Ishikawa (cell line): ENCODE measurements at regions not wholly inside any gene's neighbourhood (a gene's known extent, or its start where the extent isn't known, plus 50 kb on each side); places are given as distances from the start of the nearest gene placed in this dataset.

Source experiments
- CEBPB ChIP-seq: IDR thresholded peaks from 2 replicates; pipeline ENCODE4 v1.6.1; 2012
- CREB1 ChIP-seq: IDR thresholded peaks from 2 replicates; pipeline ENCODE4 v1.6.1; 2012; ENCODE audit warnings: low read depth
- EGR1 ChIP-seq: IDR thresholded peaks from 2 replicates; pipeline ENCODE4 v1.6.1; 2012
- EP300 ChIP-seq: IDR thresholded peaks from 2 replicates; pipeline ENCODE4 v1.6.1; 2012; ENCODE audit warnings: borderline replicate concordance
- FOXM1 ChIP-seq: IDR thresholded peaks from 2 replicates; pipeline ENCODE4 v1.6.1; 2012; ENCODE audit warnings: low read depth, borderline replicate concordance
- MAX ChIP-seq: IDR thresholded peaks from 2 replicates; pipeline ENCODE4 v1.6.1; 2012
- NFIC ChIP-seq: IDR thresholded peaks from 2 replicates; pipeline ENCODE4 v1.6.1; 2012
- RAD21 ChIP-seq: IDR thresholded peaks from 2 replicates; pipeline ENCODE4 v1.6.1; 2012; ENCODE audit warnings: low read depth
- REST ChIP-seq: IDR thresholded peaks from 2 replicates; pipeline ENCODE4 v1.6.1; 2012; ENCODE audit warnings: low read depth, mild to moderate bottlenecking
- TAF1 ChIP-seq: IDR thresholded peaks from 2 replicates; pipeline ENCODE4 v1.6.1; 2012; ENCODE audit warnings: low read depth, mild to moderate bottlenecking
- TCF12 ChIP-seq: IDR thresholded peaks from 2 replicates; pipeline ENCODE4 v1.6.1; 2012; ENCODE audit warnings: low read depth
- TEAD4 ChIP-seq: IDR thresholded peaks from 2 replicates; pipeline ENCODE4 v1.6.1; 2012
- USF1 ChIP-seq: IDR thresholded peaks from 2 replicates; pipeline ENCODE4 v1.6.1; 2012
- YY1 ChIP-seq: IDR thresholded peaks from 2 replicates; pipeline ENCODE4 v1.6.1; 2012; ENCODE audit warnings: low read depth
- ZBTB7A ChIP-seq: IDR thresholded peaks from 2 replicates; pipeline ENCODE4 v1.6.1; 2012; ENCODE audit warnings: low read depth

- no peak for TF ChIP-seq TEAD4
- no peak for TF ChIP-seq CREB1
- no peak for TF ChIP-seq YY1
- TF ChIP-seq REST: no peak
- TF ChIP-seq EGR1: no peak
- TF ChIP-seq TCF12: no peak
Measured at GRCh38 chrX:118239178-118239870, 106.6 kb upstream of the WDR44 start.

DNA sequence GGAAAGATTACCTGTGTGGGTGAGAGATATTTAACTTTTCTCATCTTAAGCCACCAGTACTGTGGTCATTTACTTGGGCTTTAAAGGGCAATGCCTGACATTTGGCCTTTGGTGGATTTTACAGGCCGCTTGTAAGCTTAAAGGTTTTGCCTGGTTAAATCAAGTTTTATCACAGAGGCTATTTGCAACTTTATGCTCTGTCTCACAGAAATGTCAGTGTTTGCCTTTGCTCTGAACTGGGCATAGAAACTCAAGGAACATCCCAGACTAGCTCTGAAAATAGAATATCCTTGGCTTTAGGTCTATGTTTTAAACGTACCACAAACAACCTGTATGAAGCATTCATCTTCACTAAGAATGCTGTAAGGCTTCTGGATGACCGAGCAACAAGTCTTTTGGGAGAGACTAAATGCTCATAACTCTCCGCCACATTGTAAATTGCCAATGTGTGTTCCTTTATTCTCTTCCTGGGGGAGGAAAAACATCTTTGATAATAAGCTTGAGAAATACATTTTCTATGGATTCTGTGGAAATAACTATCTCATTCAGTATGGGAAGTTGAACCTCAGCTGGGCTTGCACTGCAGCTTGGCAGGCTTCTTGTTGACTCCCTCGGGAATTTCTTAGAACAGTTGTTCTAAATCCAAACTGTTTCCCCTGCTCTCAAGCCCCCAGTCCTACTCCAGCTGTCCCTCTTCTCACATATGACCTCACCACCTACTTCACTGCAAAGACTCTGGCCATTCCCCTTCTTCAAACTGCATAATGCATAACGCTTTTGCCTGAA lies 105.8 kb upstream of the WDR44 start:
- TF ChIP-seq TAF1: no peak
- TF ChIP-seq TEAD4: no peak
- no peak for TF ChIP-seq CEBPB
- TF ChIP-seq USF1: no peak
- TF ChIP-seq NFIC: no peak
- TF ChIP-seq YY1: no peak
- TF ChIP-seq MAX: no peak
- no peak for TF ChIP-seq REST
- no peak for TF ChIP-seq RAD21
- TF ChIP-seq ZBTB7A: no peak
- no peak for TF ChIP-seq EGR1
- TF ChIP-seq EP300: no peak
- TF ChIP-seq FOXM1: no peak
- TF ChIP-seq TCF12: no peak
- TF ChIP-seq CREB1: no peak

DNA sequence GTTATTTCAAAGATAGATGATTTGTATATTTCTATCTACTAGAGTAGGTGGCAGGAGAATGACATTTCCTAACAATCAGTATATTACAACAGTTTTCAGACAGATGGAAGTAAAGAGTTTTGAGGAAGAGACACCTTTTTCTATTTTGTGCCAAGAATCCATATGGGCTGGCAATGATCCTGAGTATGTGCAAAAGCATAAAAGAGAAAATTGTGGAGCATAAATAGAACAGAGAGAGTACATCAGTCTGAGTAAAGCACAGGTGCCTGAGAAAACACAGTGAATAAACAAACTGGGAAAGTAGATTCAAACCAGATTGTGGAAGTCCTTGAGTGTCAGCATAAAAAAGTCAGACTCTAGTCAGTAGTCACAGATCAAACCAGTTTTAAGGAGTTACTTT lies 96.8 kb upstream of the WDR44 start:
- TF ChIP-seq TEAD4: no peak
- TF ChIP-seq NFIC: no peak
- TF ChIP-seq MAX: no peak
- TF ChIP-seq EGR1: no peak
- no peak for TF ChIP-seq TAF1

DNA sequence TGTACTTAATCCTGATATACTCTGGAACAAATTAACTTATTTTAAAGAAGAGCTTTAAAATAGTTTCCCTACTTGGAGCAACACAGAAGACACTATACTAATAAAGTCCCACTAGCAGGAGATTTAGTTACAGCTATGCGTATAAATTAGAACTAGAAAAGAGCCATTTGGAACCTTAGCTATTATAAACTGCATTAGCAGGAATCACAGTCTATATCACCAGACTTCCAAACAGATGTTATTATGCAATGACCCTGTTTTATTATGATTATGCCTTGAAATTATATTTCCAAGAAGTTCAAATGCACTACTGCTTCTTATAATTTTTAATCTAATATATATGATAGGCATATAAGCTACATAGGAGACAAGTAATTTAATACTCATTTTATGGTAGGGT lies 95.5 kb upstream of the WDR44 start:
- no peak for TF ChIP-seq CEBPB
- TF ChIP-seq CREB1: no peak
- TF ChIP-seq EGR1: no peak
- no peak for TF ChIP-seq YY1
- no peak for TF ChIP-seq TAF1
- TF ChIP-seq ZBTB7A: no peak
- no peak for TF ChIP-seq TCF12
- no peak for TF ChIP-seq REST
- no peak for TF ChIP-seq MAX
- no peak for TF ChIP-seq USF1
- TF ChIP-seq FOXM1: no peak
- TF ChIP-seq NFIC: no peak
- TF ChIP-seq TEAD4: no peak
- TF ChIP-seq EP300: no peak
- no peak for TF ChIP-seq RAD21
